HUES6 (cell line): ENCODE measurements at regions not wholly inside any gene's neighbourhood (a gene's known extent, or its start where the extent isn't known, plus 50 kb on each side); places are given as distances from the start of the nearest gene placed in this dataset.

Experiments used
- H3K27ac ChIP-seq: 2 replicates; pipeline ENCODE4 v1.7.0; 2013; ENCODE audit warnings: low read depth, mild to moderate bottlenecking, low read length, inconsistent platforms
- H3K27me3 ChIP-seq: 2 replicates; pipeline ENCODE4 v1.6.1; 2013; ENCODE audit warnings: low read length; ENCODE audit not compliant: control insufficient read depth, insufficient read depth
- H3K36me3 ChIP-seq: 2 replicates; pipeline ENCODE4 v1.6.1; 2013; ENCODE audit warnings: low read length; ENCODE audit not compliant: control insufficient read depth, insufficient read depth
- H3K4me1 ChIP-seq: 2 replicates; pipeline ENCODE4 v1.6.1; 2013; ENCODE audit warnings: low read length; ENCODE audit not compliant: control insufficient read depth, insufficient read depth
- H3K4me3 ChIP-seq: 2 replicates; pipeline ENCODE4 v1.5.1; 2013; ENCODE audit warnings: low read depth, low read length
- H3K9ac ChIP-seq: one replicate; pipeline ENCODE4 v1.6.1; 2013; ENCODE audit warnings: mild to moderate bottlenecking, low read length
- H3K9me3 ChIP-seq: 2 replicates; pipeline ENCODE4 v1.6.1; 2013; ENCODE audit warnings: low read depth, low read length; ENCODE audit not compliant: control insufficient read depth, insufficient read depth

GRCh38 chr18:67300498-67300897, 216.0 kb downstream of the DSEL start:
- H3K27me3 ChIP-seq = no peaks in the 10 kb centered on the region
- H3K36me3 ChIP-seq = no peaks in the 10 kb centered on the region
- no peak overlapping the region for H3K4me3 ChIP-seq
- peaks cover 24% of the 10 kb centered on the region for H3K9me3 ChIP-seq
- H3K27ac ChIP-seq = no peak overlapping the region
- H3K4me1 ChIP-seq = no peaks in the 10 kb centered on the region
- no peak overlapping the region for H3K9ac ChIP-seq

GRCh38 chr18:67292814-67293213, 223.7 kb downstream of the DSEL start:
- H3K4me3 ChIP-seq = no peak overlapping the region
- no peak overlapping the region for H3K27ac ChIP-seq
- 0 out of 2 replicates have a peak, but pooled peaks cover 3% of the 10 kb centered on the region for H3K9me3 ChIP-seq
- no peaks in the 10 kb centered on the region for H3K4me1 ChIP-seq
- no peaks in the 10 kb centered on the region for H3K27me3 ChIP-seq
- no peaks in the 10 kb centered on the region for H3K36me3 ChIP-seq
- no peak overlapping the region for H3K9ac ChIP-seq

GRCh38 chr18:67290421-67290820, 226.1 kb downstream of the DSEL start:
- no peak overlapping the region for H3K9ac ChIP-seq
- no peaks in the 10 kb centered on the region for H3K4me1 ChIP-seq
- no peaks in the 10 kb centered on the region for H3K36me3 ChIP-seq
- no peak overlapping the region for H3K4me3 ChIP-seq
- 0 out of 2 replicates have a peak, but pooled peaks cover 3% of the 10 kb centered on the region for H3K9me3 ChIP-seq
- no peaks in the 10 kb centered on the region for H3K27me3 ChIP-seq
- no peak overlapping the region for H3K27ac ChIP-seq

GRCh38 chr18:67285583-67285982, 230.9 kb downstream of the DSEL start:
- H3K27ac ChIP-seq = no peak overlapping the region
- no peak overlapping the region for H3K4me3 ChIP-seq
- H3K4me1 ChIP-seq = peaks cover 6% of the 10 kb centered on the region; the same call in 1 of the 2 replicates
- no peaks in the 10 kb centered on the region for H3K36me3 ChIP-seq
- H3K9ac ChIP-seq = no peak overlapping the region
- no peaks in the 10 kb centered on the region for H3K27me3 ChIP-seq
- no peaks in the 10 kb centered on the region for H3K9me3 ChIP-seq

- H3K4me1 ChIP-seq = peaks cover 6% of the 10 kb centered on the region; the same call in 1 of the 2 replicates
- H3K27me3 ChIP-seq = no peaks in the 10 kb centered on the region
- no peaks in the 10 kb centered on the region for H3K36me3 ChIP-seq
- no peak overlapping the region for H3K27ac ChIP-seq
- no peak overlapping the region for H3K4me3 ChIP-seq
- no peak overlapping the region for H3K9ac ChIP-seq
- no peaks in the 10 kb centered on the region for H3K9me3 ChIP-seq
Observed at GRCh38 chr18:67282796-67283195, 233.7 kb downstream of the DSEL start.

- no peak overlapping the region for H3K9ac ChIP-seq
- H3K27me3 ChIP-seq = no peaks in the 10 kb centered on the region
- no peak overlapping the region for H3K27ac ChIP-seq
- H3K4me1 ChIP-seq = peaks cover 6% of the 10 kb centered on the region; the same call in 1 of the 2 replicates
- H3K4me3 ChIP-seq = no peak overlapping the region
- no peaks in the 10 kb centered on the region for H3K36me3 ChIP-seq
- H3K9me3 ChIP-seq = no peaks in the 10 kb centered on the region
Observed at GRCh38 chr18:67281746-67282145, 234.8 kb downstream of the DSEL start.

GRCh38 chr18:67280486-67281242, 235.9 kb downstream of the DSEL start:
- no peak overlapping the region for H3K27ac ChIP-seq
- H3K9ac ChIP-seq = no peak overlapping the region
- H3K27me3 ChIP-seq = no peaks in the 10 kb centered on the region
- no peak overlapping the region for H3K4me3 ChIP-seq
- no peaks in the 10 kb centered on the region for H3K36me3 ChIP-seq
- no peaks in the 10 kb centered on the region for H3K9me3 ChIP-seq
- H3K4me1 ChIP-seq = peaks cover 6% of the 10 kb centered on the region; the same call in 1 of the 2 replicates

GRCh38 chr18:67279988-67280387, 236.5 kb downstream of the DSEL start:
- Histone ChIP-seq H3K4me1 (peaks cover 6% of the 10 kb centered on the region; the same call in 1 of the 2 replicates), H3K36me3 (no peaks in the 10 kb centered on the region), H3K27ac (no peak overlapping the region), H3K9me3 (no peaks in the 10 kb centered on the region), H3K27me3 (no peaks in the 10 kb centered on the region), H3K4me3 (no peak overlapping the region), H3K9ac (no peak overlapping the region)

GRCh38 chr18:67278984-67279383, 237.5 kb downstream of the DSEL start:
- Histone ChIP-seq H3K4me1 (peaks cover 6% of the 10 kb centered on the region; the same call in 1 of the 2 replicates), H3K4me3 (no peak overlapping the region), H3K9me3 (no peaks in the 10 kb centered on the region), H3K36me3 (no peaks in the 10 kb centered on the region), H3K27ac (no peak overlapping the region), H3K9ac (no peak overlapping the region), H3K27me3 (no peaks in the 10 kb centered on the region)

- Histone ChIP-seq H3K36me3 (no peaks in the 10 kb centered on the region), H3K9ac (no peak overlapping the region), H3K27ac (no peak overlapping the region), H3K9me3 (no peaks in the 10 kb centered on the region), H3K27me3 (no peaks in the 10 kb centered on the region), H3K4me1 (no peaks in the 10 kb centered on the region), H3K4me3 (no peak overlapping the region)
Observed at GRCh38 chr18:67276638-67277037, 239.9 kb downstream of the DSEL start.

- Histone ChIP-seq H3K27ac (no peak overlapping the region), H3K36me3 (no peaks in the 10 kb centered on the region), H3K9ac (no peak overlapping the region), H3K4me1 (no peaks in the 10 kb centered on the region; the same call in 1 of the 2 replicates), H3K27me3 (no peaks in the 10 kb centered on the region), H3K4me3 (no peak overlapping the region), H3K9me3 (no peaks in the 10 kb centered on the region)
Observed at GRCh38 chr18:67273288-67273687, 243.2 kb downstream of the DSEL start.
